Right lobe of liver (tissue), 4 donors: ENCODE measurements at regions not wholly inside any gene's neighbourhood (a gene's known extent, or its start where the extent isn't known, plus 50 kb on each side); places are given as distances from the start of the nearest gene placed in this dataset.

Experiments used
- POLR2A ChIP-seq: fragments of 450-650 bp; IDR thresholded peaks from one replicate; pipeline ENCODE4 v1.6.1; 2017; ENCODE audit warnings: antibody characterized with exemption, mild to moderate bottlenecking
- TF ChIP-seq, protein P1 (sequence below), 4 donors: fragments of 200-600 bp in 3 of 4; fragments of 450-650 bp in 1 of 4; IDR thresholded peaks; one replicate each; pipeline versions ENCODE4 v1.5.1 to v1.8.0; 2016 to 2022; ENCODE audit warnings: antibody characterized with exemption in 4 of 4, mild to moderate bottlenecking in 2 of 4
- donor health status: DM: no; HTN: no; CAD: no.
- donor health status: DM: no; HTN: no; CAD: no.
- donor health status: DM: no; HTN: yes; CAD: no.

DNA sequence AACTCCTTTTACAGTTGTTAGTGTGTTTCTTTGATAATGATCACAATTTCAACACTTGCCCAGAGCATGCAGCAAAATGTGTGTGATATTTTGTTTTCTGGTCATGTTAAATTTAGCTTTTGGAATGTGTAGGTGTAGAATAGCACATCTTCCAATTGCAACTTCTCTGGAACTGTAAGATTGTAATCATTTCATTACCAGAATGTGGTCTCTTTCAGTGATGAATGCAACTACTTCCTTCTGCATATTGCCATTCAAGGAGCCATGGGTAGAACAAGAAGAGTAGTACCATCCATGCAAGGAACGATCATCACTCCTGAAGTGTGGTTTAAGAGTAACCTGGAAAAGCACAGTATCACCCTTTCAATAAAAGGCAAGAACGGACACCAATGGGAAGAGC, 548.8 kb upstream of the ZNF804A start:
- TF ChIP-seq, protein P1, sequence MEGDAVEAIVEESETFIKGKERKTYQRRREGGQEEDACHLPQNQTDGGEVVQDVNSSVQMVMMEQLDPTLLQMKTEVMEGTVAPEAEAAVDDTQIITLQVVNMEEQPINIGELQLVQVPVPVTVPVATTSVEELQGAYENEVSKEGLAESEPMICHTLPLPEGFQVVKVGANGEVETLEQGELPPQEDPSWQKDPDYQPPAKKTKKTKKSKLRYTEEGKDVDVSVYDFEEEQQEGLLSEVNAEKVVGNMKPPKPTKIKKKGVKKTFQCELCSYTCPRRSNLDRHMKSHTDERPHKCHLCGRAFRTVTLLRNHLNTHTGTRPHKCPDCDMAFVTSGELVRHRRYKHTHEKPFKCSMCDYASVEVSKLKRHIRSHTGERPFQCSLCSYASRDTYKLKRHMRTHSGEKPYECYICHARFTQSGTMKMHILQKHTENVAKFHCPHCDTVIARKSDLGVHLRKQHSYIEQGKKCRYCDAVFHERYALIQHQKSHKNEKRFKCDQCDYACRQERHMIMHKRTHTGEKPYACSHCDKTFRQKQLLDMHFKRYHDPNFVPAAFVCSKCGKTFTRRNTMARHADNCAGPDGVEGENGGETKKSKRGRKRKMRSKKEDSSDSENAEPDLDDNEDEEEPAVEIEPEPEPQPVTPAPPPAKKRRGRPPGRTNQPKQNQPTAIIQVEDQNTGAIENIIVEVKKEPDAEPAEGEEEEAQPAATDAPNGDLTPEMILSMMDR (IDR thresholded peaks at IDR 0.05) = no peak
- no peak for TF ChIP-seq POLR2A
